ENCODE measurements at regions not wholly inside any gene's neighbourhood (a gene's known extent, or its start where the extent isn't known, plus 50 kb on each side); places are given as distances from the start of the nearest gene placed in this dataset.
"Not testable (repeated sequence)": the region's sequence is repeated elsewhere in the genome, so short reads cannot be mapped to it uniquely, and the experiment has no call there.

DNA sequence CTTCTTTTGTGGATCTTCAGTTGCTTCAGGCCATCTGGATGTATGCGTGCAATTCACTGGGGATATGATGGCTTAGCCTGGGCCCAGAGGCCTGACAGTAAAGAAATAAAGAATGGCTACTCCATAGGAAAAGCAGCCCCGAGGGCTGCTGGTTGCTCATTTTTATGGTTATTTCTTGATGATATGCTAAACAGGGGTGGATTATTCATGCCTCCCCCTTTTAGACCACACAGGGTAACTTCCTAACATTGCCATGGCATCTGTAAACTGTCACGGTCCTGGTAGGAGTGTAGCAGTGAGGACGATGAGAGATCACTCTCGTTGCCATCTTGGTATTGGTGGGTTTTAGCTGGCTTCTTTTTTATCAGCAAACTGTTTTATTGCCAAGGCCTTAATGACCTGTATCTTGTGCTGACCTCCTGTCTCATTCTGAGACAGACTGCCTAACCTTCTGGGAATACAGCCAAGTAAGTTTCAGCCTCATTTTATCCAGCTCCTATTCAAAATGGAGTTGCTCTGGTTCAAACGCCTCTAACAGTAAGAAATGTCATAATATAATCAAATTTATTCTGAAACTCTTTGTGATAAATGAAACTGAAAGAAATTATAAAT is 60.5 kb downstream of the DSEL start:
- Histone ChIP-seq H3K27ac (ENCODE audit: low read depth, low read length) (no peak overlapping the region), H3K9me3 (ENCODE audit: control insufficient read depth in 3 of 3, low read length in 3 of 3) (no peaks in the 10 kb centered on the region), H3K27me3 (ENCODE audit: control insufficient read depth in 3 of 3, insufficient read depth in 3 of 3, low read length in 3 of 3) (no peaks in the 10 kb centered on the region), H3K4me1 (ENCODE audit: control insufficient read depth in 3 of 3, insufficient read depth in 3 of 3, low read length in 3 of 3) (no peaks in the 10 kb centered on the region), H3K36me3 (ENCODE audit: control insufficient read depth in 3 of 3, insufficient read depth in 3 of 3, low read length in 3 of 3) (no peaks in the 10 kb centered on the region), H3K9ac (ENCODE audit: low read depth in 1 of 3, low read length in 3 of 3) (no peak overlapping the region), H3K4me3 (ENCODE audit: low read length in 3 of 3) (no peak overlapping the region)

DNA sequence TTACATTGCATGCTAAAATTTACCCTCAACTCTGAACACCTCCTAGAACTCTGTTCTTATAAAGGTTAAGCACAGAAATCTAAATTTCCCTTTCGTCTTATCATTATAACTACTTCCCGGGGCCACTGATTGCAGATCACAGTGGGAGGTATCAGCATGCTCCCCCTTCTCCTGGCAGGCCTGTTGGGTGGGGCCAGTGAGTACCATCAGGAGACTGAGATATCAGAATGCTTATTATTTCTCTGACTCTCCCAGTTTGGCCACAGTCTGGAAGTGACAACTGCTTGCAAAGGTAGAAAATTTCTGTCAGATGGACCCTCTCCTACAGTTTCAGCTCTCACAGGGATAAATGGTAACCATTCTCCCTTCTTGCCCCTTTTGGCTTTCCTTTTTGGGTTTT is 62.6 kb downstream of the DSEL start:
- Histone ChIP-seq H3K9me3 (ENCODE audit: control insufficient read depth in 3 of 3, low read length in 3 of 3) (no peaks in the 10 kb centered on the region), H3K27me3 (ENCODE audit: control insufficient read depth in 3 of 3, insufficient read depth in 3 of 3, low read length in 3 of 3) (no peaks in the 10 kb centered on the region), H3K36me3 (ENCODE audit: control insufficient read depth in 3 of 3, insufficient read depth in 3 of 3, low read length in 3 of 3) (no peaks in the 10 kb centered on the region), H3K4me3 (ENCODE audit: low read length in 3 of 3) (no peak overlapping the region), H3K9ac (ENCODE audit: low read depth in 1 of 3, low read length in 3 of 3) (no peak overlapping the region), H3K4me1 (ENCODE audit: control insufficient read depth in 3 of 3, insufficient read depth in 3 of 3, low read length in 3 of 3) (no peaks in the 10 kb centered on the region), H3K27ac (ENCODE audit: low read depth, low read length) (no peak overlapping the region)

DNA sequence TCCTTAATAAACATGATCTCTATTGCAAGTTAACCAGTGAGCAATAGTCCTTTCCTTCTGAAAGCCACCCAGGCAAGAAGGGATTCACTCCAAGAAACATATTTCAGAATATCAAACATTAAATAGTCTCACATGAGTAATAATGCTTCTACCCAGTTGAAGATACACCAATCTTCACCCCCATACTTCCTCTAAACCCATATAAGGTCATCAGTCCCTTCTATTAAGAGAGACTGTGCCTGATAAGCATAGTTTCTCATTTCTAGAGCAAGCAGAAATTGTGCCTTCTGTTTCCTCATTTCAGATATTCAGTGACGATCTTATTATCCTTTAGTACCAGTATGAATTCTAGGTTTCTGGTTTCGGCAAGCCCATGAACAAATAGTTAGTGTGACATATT is 64.6 kb downstream of the DSEL start:
- H3K9me3 ChIP-seq (ENCODE audit: control insufficient read depth in 3 of 3, low read length in 3 of 3) = no peaks in the 10 kb centered on the region
- no peaks in the 10 kb centered on the region for H3K27me3 ChIP-seq (ENCODE audit: control insufficient read depth in 3 of 3, insufficient read depth in 3 of 3, low read length in 3 of 3)
- no peaks in the 10 kb centered on the region for H3K36me3 ChIP-seq (ENCODE audit: control insufficient read depth in 3 of 3, insufficient read depth in 3 of 3, low read length in 3 of 3)
- H3K9ac ChIP-seq (ENCODE audit: low read depth in 1 of 3, low read length in 3 of 3) = no peak overlapping the region
- no peak overlapping the region for H3K4me3 ChIP-seq (ENCODE audit: low read length in 3 of 3)
- H3K27ac ChIP-seq (ENCODE audit: low read depth, low read length) = no peak overlapping the region
- no peaks in the 10 kb centered on the region for H3K4me1 ChIP-seq (ENCODE audit: control insufficient read depth in 3 of 3, insufficient read depth in 3 of 3, low read length in 3 of 3)

DNA sequence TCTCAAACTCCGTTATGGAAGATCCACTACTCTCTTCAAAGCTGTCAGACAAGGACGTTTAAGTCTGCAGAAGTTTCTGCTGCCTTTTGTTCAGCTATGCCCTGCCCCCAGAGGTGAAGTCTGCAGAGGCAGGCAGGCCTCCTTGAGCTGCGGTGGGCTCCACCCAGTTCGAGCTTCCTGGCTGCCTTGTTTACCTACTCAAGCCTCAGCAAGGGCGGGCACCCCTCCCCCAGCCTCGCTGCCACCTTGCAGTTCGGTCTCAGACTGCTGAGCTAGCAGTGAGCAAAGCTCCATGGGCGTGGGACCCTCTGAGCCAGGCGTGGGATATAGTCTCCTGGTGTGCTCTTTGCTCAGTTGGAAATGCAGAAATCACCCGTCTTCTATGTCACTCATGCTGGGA is 65.4 kb downstream of the DSEL start:
- H3K4me1 ChIP-seq (ENCODE audit: control insufficient read depth in 3 of 3, insufficient read depth in 3 of 3, low read length in 3 of 3); H3K27ac ChIP-seq (ENCODE audit: low read depth, low read length); H3K36me3 ChIP-seq (ENCODE audit: control insufficient read depth in 3 of 3, insufficient read depth in 3 of 3, low read length in 3 of 3); H3K27me3 ChIP-seq (ENCODE audit: control insufficient read depth in 3 of 3, insufficient read depth in 3 of 3, low read length in 3 of 3); H3K9ac ChIP-seq (ENCODE audit: low read depth in 1 of 3, low read length in 3 of 3); H3K4me3 ChIP-seq (ENCODE audit: low read length in 3 of 3); H3K9me3 ChIP-seq (ENCODE audit: control insufficient read depth in 3 of 3, low read length in 3 of 3): not testable (repeated sequence)

DNA sequence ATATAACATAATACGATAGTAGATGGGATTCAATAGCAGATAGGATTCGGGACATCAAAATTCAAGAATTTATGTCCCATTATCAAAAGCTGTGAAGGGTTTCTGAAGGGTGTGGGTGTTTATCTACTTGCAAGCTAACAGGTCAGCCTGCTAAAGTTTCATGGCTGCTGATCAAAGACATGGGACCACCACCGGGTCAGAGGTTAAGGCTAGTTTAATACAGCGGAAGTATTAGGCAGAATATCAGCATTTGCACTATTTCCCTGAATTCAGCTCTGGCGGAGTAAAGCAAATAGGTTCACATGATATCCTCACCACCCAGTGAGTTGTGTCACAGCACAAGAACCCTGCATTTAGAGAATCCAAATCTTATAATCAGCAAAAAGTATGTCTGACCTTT is 82.5 kb downstream of the DSEL start:
- Histone ChIP-seq H3K4me3 (ENCODE audit: low read length in 3 of 3) (no peak overlapping the region), H3K27ac (ENCODE audit: low read depth, low read length) (no peak overlapping the region), H3K9me3 (ENCODE audit: control insufficient read depth in 3 of 3, low read length in 3 of 3) (no peaks in the 10 kb centered on the region), H3K4me1 (ENCODE audit: control insufficient read depth in 3 of 3, insufficient read depth in 3 of 3, low read length in 3 of 3) (no peaks in the 10 kb centered on the region), H3K9ac (ENCODE audit: low read depth in 1 of 3, low read length in 3 of 3) (no peak overlapping the region), H3K27me3 (ENCODE audit: control insufficient read depth in 3 of 3, insufficient read depth in 3 of 3, low read length in 3 of 3) (no peaks in the 10 kb centered on the region), H3K36me3 (ENCODE audit: control insufficient read depth in 3 of 3, insufficient read depth in 3 of 3, low read length in 3 of 3) (no peaks in the 10 kb centered on the region)

DNA sequence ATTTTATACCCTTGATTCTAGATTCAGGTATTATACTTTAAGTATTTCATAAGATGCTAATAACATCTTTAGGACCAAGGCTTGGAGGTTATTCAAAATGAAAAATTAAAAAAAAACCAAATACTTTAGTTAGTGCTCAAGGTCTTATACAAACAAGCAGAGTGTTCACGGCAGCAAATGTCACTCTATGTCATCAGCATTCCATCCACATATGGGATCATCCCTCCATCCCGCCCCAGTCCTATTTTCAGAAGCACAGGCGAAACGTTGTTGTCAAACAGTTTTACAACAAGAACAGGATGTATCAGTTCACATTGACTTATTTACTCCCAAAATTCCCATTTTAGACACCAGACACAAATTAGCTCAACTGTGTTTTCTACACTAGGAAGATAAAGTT is 83.7 kb downstream of the DSEL start:
- H3K36me3 ChIP-seq (ENCODE audit: control insufficient read depth in 3 of 3, insufficient read depth in 3 of 3, low read length in 3 of 3) = no peaks in the 10 kb centered on the region
- no peak overlapping the region for H3K9ac ChIP-seq (ENCODE audit: low read depth in 1 of 3, low read length in 3 of 3)
- no peaks in the 10 kb centered on the region for H3K4me1 ChIP-seq (ENCODE audit: control insufficient read depth in 3 of 3, insufficient read depth in 3 of 3, low read length in 3 of 3)
- H3K27ac ChIP-seq (ENCODE audit: low read depth, low read length) = no peak overlapping the region
- H3K9me3 ChIP-seq (ENCODE audit: control insufficient read depth in 3 of 3, low read length in 3 of 3) = no peaks in the 10 kb centered on the region
- no peak overlapping the region for H3K4me3 ChIP-seq (ENCODE audit: low read length in 3 of 3)
- no peaks in the 10 kb centered on the region for H3K27me3 ChIP-seq (ENCODE audit: control insufficient read depth in 3 of 3, insufficient read depth in 3 of 3, low read length in 3 of 3)

DNA sequence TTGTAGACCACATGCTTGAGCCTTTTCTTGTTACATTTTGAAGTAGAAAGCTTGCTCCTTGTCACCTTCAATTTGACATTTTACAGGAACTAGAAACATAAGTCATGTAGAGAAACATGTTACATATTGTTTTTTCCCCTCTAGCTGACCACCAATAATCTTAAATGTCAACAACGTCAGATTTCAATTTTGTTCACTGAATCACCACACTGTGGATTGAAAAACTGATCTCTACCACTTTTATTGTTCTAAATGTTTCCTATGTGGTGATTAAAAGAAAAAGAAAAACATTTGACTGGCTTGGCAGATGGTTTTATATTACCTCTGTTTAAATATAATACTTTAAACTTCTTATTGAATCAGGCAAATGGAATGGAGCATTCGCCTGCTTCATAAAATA is 87.7 kb downstream of the DSEL start:
- H3K27me3 ChIP-seq (ENCODE audit: control insufficient read depth in 3 of 3, insufficient read depth in 3 of 3, low read length in 3 of 3) = no peaks in the 10 kb centered on the region
- H3K27ac ChIP-seq (ENCODE audit: low read depth, low read length) = no peak overlapping the region
- no peaks in the 10 kb centered on the region for H3K9me3 ChIP-seq (ENCODE audit: control insufficient read depth in 3 of 3, low read length in 3 of 3)
- no peak overlapping the region for H3K4me3 ChIP-seq (ENCODE audit: low read length in 3 of 3)
- no peaks in the 10 kb centered on the region for H3K4me1 ChIP-seq (ENCODE audit: control insufficient read depth in 3 of 3, insufficient read depth in 3 of 3, low read length in 3 of 3)
- no peaks in the 10 kb centered on the region for H3K36me3 ChIP-seq (ENCODE audit: control insufficient read depth in 3 of 3, insufficient read depth in 3 of 3, low read length in 3 of 3)
- H3K9ac ChIP-seq (ENCODE audit: low read depth in 1 of 3, low read length in 3 of 3) = no peak overlapping the region

DNA sequence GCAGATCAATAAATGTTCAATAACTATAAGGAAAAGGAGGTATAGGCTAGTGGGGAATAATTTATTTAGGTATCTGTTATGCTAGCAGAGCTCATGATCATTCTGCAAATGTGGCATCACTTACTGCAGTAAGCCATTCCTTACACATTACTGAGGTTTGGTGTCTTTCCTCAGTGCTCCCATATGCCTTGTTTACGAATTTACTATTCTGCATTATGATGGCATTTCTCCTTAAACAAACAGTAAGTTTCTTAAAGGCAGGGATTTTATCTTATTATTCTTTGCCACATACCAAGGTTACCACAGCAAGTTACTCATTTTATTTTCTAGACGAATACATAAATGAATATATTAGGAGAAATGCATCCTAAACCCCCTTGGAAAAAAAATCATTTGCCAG is 88.4 kb downstream of the DSEL start:
- Histone ChIP-seq H3K9me3 (ENCODE audit: control insufficient read depth in 3 of 3, low read length in 3 of 3) (no peaks in the 10 kb centered on the region), H3K27me3 (ENCODE audit: control insufficient read depth in 3 of 3, insufficient read depth in 3 of 3, low read length in 3 of 3) (no peaks in the 10 kb centered on the region), H3K4me3 (ENCODE audit: low read length in 3 of 3) (no peak overlapping the region), H3K9ac (ENCODE audit: low read depth in 1 of 3, low read length in 3 of 3) (no peak overlapping the region), H3K36me3 (ENCODE audit: control insufficient read depth in 3 of 3, insufficient read depth in 3 of 3, low read length in 3 of 3) (no peaks in the 10 kb centered on the region), H3K27ac (ENCODE audit: low read depth, low read length) (no peak overlapping the region), H3K4me1 (ENCODE audit: control insufficient read depth in 3 of 3, insufficient read depth in 3 of 3, low read length in 3 of 3) (no peaks in the 10 kb centered on the region)

DNA sequence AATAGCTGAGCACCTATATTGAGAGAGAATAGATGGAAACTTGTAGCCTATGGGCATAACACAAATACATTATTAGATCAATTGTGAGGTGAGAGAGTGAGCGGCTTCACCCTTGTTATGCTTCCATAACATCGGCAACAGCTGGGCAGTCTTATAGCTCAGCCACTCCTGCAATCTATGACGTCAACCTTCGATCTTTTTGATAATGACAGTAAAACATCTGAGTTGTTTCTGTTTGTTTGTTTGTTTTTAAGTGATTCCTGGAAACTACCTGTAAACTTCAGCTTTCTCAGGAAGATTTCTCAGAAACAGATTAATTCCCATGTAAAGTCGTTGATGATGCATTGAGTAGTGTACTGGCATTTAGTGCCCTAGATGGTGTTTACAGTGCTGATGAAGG is 90.0 kb downstream of the DSEL start:
- Histone ChIP-seq H3K4me3 (ENCODE audit: low read length in 3 of 3) (no peak overlapping the region), H3K9me3 (ENCODE audit: control insufficient read depth in 3 of 3, low read length in 3 of 3) (no peaks in the 10 kb centered on the region), H3K36me3 (ENCODE audit: control insufficient read depth in 3 of 3, insufficient read depth in 3 of 3, low read length in 3 of 3) (no peaks in the 10 kb centered on the region), H3K9ac (ENCODE audit: low read depth in 1 of 3, low read length in 3 of 3) (no peak overlapping the region), H3K27me3 (ENCODE audit: control insufficient read depth in 3 of 3, insufficient read depth in 3 of 3, low read length in 3 of 3) (no peaks in the 10 kb centered on the region), H3K27ac (ENCODE audit: low read depth, low read length) (no peak overlapping the region), H3K4me1 (ENCODE audit: control insufficient read depth in 3 of 3, insufficient read depth in 3 of 3, low read length in 3 of 3) (no peaks in the 10 kb centered on the region)

DNA sequence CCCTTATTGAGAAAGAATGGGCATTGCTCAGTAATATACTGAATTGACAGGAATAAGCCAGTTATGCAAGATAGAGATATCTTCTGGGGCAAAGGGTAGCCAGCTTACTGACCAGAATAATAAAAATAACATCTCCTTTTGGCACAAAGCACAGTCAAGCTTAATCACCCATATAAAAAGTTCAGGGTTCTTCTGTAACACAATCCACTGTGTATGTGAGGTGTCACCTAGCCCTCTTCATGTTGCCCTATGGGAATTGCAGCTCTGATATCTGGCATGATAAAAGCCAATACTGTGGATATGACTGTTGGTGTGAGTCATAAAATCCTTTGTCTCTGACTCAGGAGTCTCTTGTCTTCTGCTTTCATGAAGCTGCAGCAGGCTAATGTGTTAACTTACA is 90.8 kb downstream of the DSEL start:
- Histone ChIP-seq H3K9ac (ENCODE audit: low read depth in 1 of 3, low read length in 3 of 3) (no peak overlapping the region), H3K27me3 (ENCODE audit: control insufficient read depth in 3 of 3, insufficient read depth in 3 of 3, low read length in 3 of 3) (no peaks in the 10 kb centered on the region), H3K36me3 (ENCODE audit: control insufficient read depth in 3 of 3, insufficient read depth in 3 of 3, low read length in 3 of 3) (no peaks in the 10 kb centered on the region), H3K4me1 (ENCODE audit: control insufficient read depth in 3 of 3, insufficient read depth in 3 of 3, low read length in 3 of 3) (no peaks in the 10 kb centered on the region), H3K27ac (ENCODE audit: low read depth, low read length) (no peak overlapping the region), H3K4me3 (ENCODE audit: low read length in 3 of 3) (no peak overlapping the region), H3K9me3 (ENCODE audit: control insufficient read depth in 3 of 3, low read length in 3 of 3) (no peaks in the 10 kb centered on the region)

DNA sequence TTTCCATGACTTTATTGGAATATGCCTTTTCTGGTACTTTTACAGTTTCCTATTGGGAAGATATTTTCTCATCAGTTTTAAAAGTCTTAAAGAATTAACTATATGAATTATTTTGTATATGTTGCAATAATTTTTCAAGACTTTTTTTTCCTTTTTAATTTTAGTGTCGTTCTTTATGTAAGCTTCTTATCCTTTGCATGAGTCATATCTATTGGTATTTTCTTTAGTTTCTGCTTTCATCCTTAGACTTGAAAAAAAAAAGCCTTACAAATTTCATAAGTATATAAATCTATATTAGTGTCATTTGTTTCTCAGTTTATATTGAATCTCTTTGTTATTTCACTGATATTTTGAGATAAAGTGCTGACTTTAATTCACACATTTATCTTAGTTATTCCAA is 94.9 kb downstream of the DSEL start:
- no peaks in the 10 kb centered on the region for H3K27me3 ChIP-seq (ENCODE audit: control insufficient read depth in 3 of 3, insufficient read depth in 3 of 3, low read length in 3 of 3)
- no peak overlapping the region for H3K27ac ChIP-seq (ENCODE audit: low read depth, low read length)
- no peak overlapping the region for H3K4me3 ChIP-seq (ENCODE audit: low read length in 3 of 3)
- no peaks in the 10 kb centered on the region for H3K4me1 ChIP-seq (ENCODE audit: control insufficient read depth in 3 of 3, insufficient read depth in 3 of 3, low read length in 3 of 3)
- H3K9me3 ChIP-seq (ENCODE audit: control insufficient read depth in 3 of 3, low read length in 3 of 3) = no peaks in the 10 kb centered on the region
- H3K36me3 ChIP-seq (ENCODE audit: control insufficient read depth in 3 of 3, insufficient read depth in 3 of 3, low read length in 3 of 3) = no peaks in the 10 kb centered on the region
- H3K9ac ChIP-seq (ENCODE audit: low read depth in 1 of 3, low read length in 3 of 3) = no peak overlapping the region
